Panc1 (cell line): ENCODE measurements at regions not wholly inside any gene's neighbourhood (a gene's known extent, or its start where the extent isn't known, plus 50 kb on each side); places are given as distances from the start of the nearest gene placed in this dataset.

Source experiments
- ATAC-seq: fragments of 200-7000 bp; cut with Tn5 transposase; 2 replicates; pipeline ENCODE4 v1.9.1; 2020; ENCODE audit warnings: mild to moderate bottlenecking, moderate library complexity
- BruUV-seq: library from RNA; stranded (reverse); fragments of 400-500 nt; replicated peaks from 2 replicates; lab custom pipeline; 2021; lab: Mats Ljungman, UMichigan
- CTCF ChIA-PET: fragments of 300-600 bp; sonication (Branson Sonifier 250); formaldehyde crosslinking; loops from one replicate; lab custom pipeline; 2022; ENCODE audit warnings: antibody characterized with exemption; lab: Charles Lee
- POLR2A ChIA-PET: fragments of 300-600 bp; sonication (Branson Sonifier 250); formaldehyde crosslinking; loops from one replicate; lab custom pipeline; 2022; ENCODE audit warnings: antibody characterized with exemption; lab: Charles Lee
- DNase-seq: peaks from one replicate; pipeline ENCODE4 v3.0.0-alpha.2; 2010; ENCODE audit warnings: low read depth, low spot score
- H3K27ac ChIP-seq: 2 replicates; pipeline ENCODE4 v1.5.1; 2011; ENCODE audit warnings: mild to moderate bottlenecking, low read length, inconsistent platforms
- H3K27me3 ChIP-seq: fragments of 200-500 bp; sonication (Bioruptor generic); 2 replicates; pipeline ENCODE4 v1.6.0; 2014; ENCODE audit warnings: low read length, inconsistent platforms; ENCODE audit not compliant: control insufficient read depth, insufficient read depth
- H3K36me3 ChIP-seq: fragments of 200-500 bp; sonication (Bioruptor generic); 2 replicates; pipeline ENCODE4 v1.5.1; 2014; ENCODE audit warnings: inconsistent platforms, mild to moderate bottlenecking, low read length, moderate library complexity; ENCODE audit not compliant: control insufficient read depth, insufficient read depth
- H3K4me1 ChIP-seq: 2 replicates; pipeline ENCODE4 v1.5.1; 2011; ENCODE audit warnings: inconsistent platforms, mild to moderate bottlenecking, low read length, moderate library complexity; ENCODE audit not compliant: control insufficient read depth, insufficient read depth
- H3K4me3 ChIP-seq, 2 experiments: 2 replicates each; pipeline ENCODE4 v1.5.1; 2011 to 2012; ENCODE audit warnings: low read depth in 2 of 2, low read length in 2 of 2, mild to moderate bottlenecking in 2 of 2, inconsistent platforms in 1 of 2, moderate library complexity in 1 of 2
- H3K9me3 ChIP-seq: fragments of 200-500 bp; sonication (Bioruptor generic); 2 replicates; pipeline ENCODE4 v1.5.1; 2014; ENCODE audit warnings: low read depth, mild to moderate bottlenecking, inconsistent platforms, low read length, moderate library complexity; ENCODE audit not compliant: control insufficient read depth, insufficient read depth
- CTCF ChIP-seq: fragments of 450-650 bp; IDR thresholded peaks from 2 replicates; pipeline ENCODE4 v1.5.1; 2017; ENCODE audit warnings: mild to moderate bottlenecking
- POLR2AphosphoS5 ChIP-seq: IDR thresholded peaks from 2 replicates; pipeline ENCODE4 v1.6.1; 2012; ENCODE audit warnings: mild to moderate bottlenecking, low read depth, low read length, moderate library complexity
- REST ChIP-seq, 2 experiments: IDR thresholded peaks; 2 replicates each; pipeline ENCODE4 v1.6.1; 2011 to 2012; ENCODE audit warnings: low read depth in 2 of 2, control low read depth in 1 of 2, low read length in 1 of 2, mild to moderate bottlenecking in 1 of 2, moderate library complexity in 1 of 2; ENCODE audit not compliant: insufficient read depth in 1 of 2
- SIN3A ChIP-seq: IDR thresholded peaks from 2 replicates; pipeline ENCODE4 v1.6.1; 2012; ENCODE audit warnings: low read depth, mild to moderate bottlenecking, low read length, moderate library complexity, borderline replicate concordance; ENCODE audit not compliant: insufficient read depth
- TCF7L2 ChIP-seq: IDR thresholded peaks from 2 replicates; pipeline ENCODE4 v1.6.1; 2011; ENCODE audit warnings: mild to moderate bottlenecking, low read depth, low read length, inconsistent platforms
- in situ Hi-C: cut with HindIII; loops from 2 replicates; pipeline ENCODE4 v1.10.0; 2016; ENCODE audit warnings: low sequenced_read_pairs, low pct_unique_long_range_greater_than_20kb
- intact Hi-C: fragments of 100-400 bp; cut with micrococcal nuclease; formaldehyde crosslinking; loops from one replicate; pipeline ENCODE4 v1.10.0; 2022; ENCODE audit not compliant: unreplicated experiment

GRCh38 chr17:77274096-77274845 is 133.5 kb downstream of the SEC14L1 start:
- no peak for ATAC-seq
- intact Hi-C loops, result no loop called here

More at GRCh38 chr17:77274096-77274845, 133.5 kb downstream of the SEC14L1 start:
- no peaks in the 10 kb centered on the region for H3K27me3 ChIP-seq
- POLR2A ChIA-PET, result no interaction called here
- H3K4me1 ChIP-seq, result peaks cover 7% of the 10 kb centered on the region
- no peaks in the 10 kb centered on the region for H3K36me3 ChIP-seq
- no peak overlapping the region for H3K4me3 ChIP-seq
- DNase-seq, result no peak
- no peak for TF ChIP-seq REST (IDR thresholded peaks at IDR 0.05; ENCODE audit: insufficient read depth in 1 of 2, low read depth in 2 of 2, low read length in 1 of 2)
- no peak for TF ChIP-seq SIN3A
- no peak for TF ChIP-seq CTCF
- TF ChIP-seq TCF7L2, result no peak
- TF ChIP-seq POLR2AphosphoS5, result no peak
- CTCF ChIA-PET, result no interaction called here
- H3K9me3 ChIP-seq, result no peaks in the 10 kb centered on the region
- H3K27ac ChIP-seq, result peak overlapping the region; percentile 12; the same call in 1 of the 2 replicates
- in situ Hi-C loops, result no loop called here
- BruUV-seq, result no TSS peak
